ENCODE measurements at regions not wholly inside any gene's neighbourhood (a gene's known extent, or its start where the extent isn't known, plus 50 kb on each side); places are given as distances from the start of the nearest gene placed in this dataset.
"Not testable (repeated sequence)": the region's sequence is repeated elsewhere in the genome, so short reads cannot be mapped to it uniquely, and the experiment has no call there.

- no peak for DNase-seq (ENCODE audit: low read depth in 2 of 2)
These were observed 93.2 kb downstream of the TEX29 start for GRCh38 chr13:111413407-111414187.

DNA sequence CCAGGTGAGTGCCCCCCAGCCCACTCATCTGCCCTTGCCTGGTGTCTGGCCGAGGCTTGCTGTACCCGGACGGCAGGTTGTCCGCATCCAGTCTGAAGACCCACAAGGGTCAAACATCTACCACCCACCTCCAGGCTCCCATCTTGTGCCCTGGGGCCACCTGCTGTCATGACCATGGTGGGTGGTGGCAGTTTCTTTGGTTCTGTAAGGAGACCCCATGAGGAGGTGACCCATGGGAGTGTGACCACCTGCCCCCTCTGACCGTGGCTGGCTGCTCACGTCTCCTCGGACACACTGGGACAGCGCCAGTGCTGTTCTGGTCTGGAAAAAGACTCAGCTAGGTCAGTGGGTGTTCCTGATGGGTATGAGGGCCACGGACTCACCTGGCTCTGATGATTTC lies 93.9 kb downstream of the TEX29 start:
- no peak for DNase-seq (ENCODE audit: low read depth in 2 of 2)

- no peak for DNase-seq (ENCODE audit: low read depth in 2 of 2)
These were observed 94.8 kb downstream of the TEX29 start for GRCh38 chr13:111415246-111415645.

GRCh38 chr13:111415765-111416164 lies 95.3 kb downstream of the TEX29 start:
- DNase-seq (ENCODE audit: low read depth in 2 of 2), result no peak

DNA sequence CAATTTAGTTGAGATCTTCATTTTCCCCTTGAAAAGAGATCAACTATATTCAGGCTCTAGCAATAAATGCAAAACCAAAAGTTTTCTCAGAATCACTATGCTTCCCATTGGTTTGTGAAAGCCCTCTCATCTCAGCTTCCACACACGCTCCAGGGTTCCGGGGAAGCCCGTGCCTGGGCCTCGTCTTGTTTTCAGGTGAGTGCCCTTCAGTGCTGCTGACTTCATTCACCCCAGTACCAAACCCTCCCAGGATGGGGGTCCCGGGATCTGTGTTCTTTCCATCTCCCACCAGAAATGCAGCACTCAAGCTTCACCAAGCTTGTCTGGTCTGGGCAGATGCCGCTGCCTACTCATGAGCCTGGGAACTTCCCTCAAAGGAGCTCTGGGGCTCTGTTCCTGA lies 97.7 kb downstream of the TEX29 start:
- DNase-seq (ENCODE audit: low read depth in 2 of 2), result no peak

DNA sequence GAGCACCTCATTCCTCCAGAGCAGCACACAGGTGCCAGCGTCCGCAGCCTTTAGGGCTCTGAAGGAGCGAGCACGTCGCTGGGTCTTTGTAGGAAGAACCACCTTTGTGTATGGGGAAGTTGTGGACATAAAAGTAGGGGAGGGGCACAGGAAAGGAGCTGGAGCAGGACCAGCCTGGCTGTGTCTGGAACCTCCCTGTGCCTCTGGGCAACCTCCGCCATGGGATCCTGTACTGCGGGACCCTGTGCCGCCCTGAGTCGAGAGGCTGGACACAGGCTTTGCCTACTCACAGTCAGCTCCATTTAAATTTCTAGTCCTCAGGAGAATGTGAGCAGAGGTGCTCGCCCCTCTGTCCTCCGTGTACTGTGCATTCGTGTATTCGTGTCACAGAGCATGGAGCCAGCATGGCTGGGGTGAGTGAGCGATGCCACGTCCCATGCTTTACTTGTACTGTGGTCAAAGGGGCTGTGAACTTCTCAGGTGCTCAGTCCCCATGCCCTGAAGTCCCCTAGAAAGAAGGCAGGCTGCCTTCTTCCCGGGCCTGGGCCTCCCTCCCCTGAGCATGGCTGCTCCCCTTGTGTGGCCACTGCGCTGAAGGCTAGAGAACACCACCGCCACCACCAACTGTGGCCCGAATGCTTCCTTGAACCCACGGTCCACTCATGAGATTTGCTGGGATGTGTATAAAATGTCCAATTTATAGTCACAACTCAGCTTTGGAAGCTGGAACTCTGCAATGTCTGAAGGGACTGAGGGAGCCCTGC lies 99.9 kb downstream of the TEX29 start:
- DNase-seq (ENCODE audit: low read depth in 2 of 2), result no peak

DNA sequence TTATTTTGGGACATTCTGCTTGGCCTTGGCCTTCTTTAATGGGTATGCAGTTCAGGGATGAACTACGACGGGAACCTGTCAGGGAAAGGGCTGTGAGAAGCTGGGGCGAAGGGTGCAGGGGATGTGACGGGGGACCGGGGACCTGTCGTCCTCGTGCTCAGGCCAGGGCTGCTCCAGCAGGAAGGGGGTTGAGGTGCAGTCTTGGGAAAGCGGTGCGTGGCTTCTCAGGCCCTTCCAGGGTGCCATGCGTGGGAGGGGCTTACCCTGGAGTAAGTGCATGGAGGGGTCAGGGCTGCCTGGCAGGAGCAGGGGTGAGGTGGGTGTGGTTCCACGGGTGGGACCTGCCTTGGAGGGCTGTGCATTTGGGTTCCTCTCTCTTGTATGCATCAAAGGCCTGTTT lies 100.8 kb downstream of the TEX29 start:
- no peak for DNase-seq (ENCODE audit: low read depth in 2 of 2)

DNA sequence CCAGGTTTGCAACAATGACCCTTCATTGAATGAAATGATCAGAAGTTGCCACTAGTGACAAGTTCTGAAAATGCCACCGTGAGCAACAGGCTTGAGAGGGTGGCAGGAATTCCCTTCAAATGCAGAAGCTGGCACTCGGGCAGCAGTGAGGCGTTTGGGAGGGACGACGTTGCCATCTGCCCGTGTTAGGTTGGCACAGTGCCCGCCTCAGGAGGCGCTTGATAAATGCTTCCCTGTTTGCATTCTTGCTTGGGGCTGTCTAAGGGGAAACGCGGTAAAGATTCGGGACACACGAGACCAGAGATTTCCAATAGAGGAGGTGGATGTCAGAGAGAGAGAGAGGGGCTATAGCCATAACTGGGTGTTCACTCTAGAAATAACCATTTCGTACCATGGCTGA lies 101.9 kb downstream of the TEX29 start:
- no peak for DNase-seq (ENCODE audit: low read depth in 2 of 2)

DNA sequence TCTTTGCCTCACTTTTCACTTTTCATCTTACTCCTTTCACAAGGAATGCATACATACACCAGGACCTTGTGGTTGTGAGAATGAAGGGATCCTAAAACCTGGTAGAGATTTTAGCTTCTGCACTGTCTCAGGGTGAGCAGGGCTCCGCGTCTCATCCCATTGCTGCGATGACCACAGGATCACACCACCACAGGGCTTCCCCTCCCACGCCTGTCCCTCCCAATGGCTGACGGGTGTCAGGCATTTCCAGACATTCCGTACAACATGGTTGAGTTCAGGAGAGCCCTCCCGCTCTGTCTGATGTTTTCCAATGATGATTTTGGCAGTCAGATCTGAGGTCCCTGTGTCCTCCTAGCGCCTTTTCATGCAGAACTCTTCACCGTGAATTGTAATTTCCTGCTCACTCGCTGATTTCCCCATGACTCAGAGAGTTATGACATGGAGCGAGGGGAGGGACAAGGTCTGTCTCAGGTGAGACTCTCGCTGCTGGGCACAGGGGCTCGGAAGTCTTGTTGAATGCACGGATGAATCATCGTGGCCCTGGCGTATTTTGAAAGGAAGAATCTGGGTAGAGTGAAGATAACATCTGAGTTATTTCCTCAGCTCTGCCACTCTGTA lies 102.8 kb downstream of the TEX29 start:
- DNase-seq (ENCODE audit: low read depth in 2 of 2), result no peak

DNA sequence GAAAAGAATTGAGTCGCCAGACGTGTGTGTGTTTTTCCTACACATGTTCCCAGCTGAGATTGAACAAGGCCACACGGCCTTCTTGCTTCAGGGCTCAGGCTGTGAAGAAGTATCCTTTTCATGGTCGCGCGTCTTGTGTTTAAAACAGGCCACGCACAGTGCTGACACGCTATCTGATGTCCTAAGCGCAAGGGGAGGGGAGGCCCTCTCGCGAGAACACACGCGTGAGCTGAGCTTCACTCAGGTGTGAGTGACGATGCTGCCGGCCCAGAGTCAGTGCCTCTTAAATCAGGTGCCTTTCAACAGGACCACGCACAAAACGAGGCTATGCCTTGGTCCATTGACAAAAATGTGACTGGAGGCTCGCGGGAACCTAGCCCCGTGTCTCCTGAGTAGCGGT lies 103.7 kb downstream of the TEX29 start:
- no peak for DNase-seq (ENCODE audit: low read depth in 2 of 2)

DNA sequence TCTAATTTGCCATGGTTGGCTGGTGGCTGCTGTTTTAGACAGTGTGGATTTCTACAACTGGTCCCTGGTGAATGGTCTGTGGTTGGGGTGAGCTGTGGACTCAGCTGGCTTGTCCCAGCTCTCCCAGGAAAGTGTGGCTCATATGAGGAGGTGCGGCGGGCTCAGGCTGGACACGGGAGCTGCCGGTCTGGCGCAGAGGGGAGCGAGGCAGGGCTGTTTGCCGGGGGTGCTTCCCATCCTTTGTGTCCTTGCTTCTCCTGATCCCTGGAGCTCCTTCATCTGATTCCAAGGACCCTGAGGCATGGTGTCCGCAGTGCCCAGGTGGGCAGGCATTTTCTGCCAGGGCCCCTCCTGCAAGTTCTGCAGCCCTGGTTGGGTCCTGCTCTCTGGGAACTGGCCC lies 104.9 kb downstream of the TEX29 start:
- DNase-seq (ENCODE audit: low read depth in 2 of 2), result no peak

DNA sequence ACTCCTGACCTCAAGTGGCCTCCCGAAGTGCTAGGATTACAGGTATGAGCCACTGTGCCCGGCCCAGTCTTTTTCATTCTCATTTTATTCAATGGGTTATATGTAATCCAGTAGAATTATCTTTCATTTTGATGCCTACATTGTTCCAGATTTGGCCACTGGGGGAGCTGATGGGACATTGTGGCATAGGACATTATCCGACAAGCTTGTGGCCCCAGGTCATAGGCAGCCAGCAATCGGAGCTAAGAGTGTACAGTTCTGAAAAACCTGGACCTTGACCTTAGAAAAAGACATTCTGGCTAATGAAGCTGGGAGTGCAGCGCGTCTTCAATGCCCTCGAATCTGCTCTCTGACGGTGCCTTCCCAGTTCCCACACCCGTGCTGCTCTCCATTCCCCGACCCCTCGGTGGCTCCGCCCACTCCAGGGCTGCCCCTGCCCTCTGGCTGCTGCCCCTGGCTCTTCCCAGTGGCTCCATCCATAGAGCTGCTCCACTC lies 108.7 kb downstream of the TEX29 start:
- peak in 1 of 2 donors; percentile 9 for DNase-seq (ENCODE audit: low read depth in 2 of 2)

- DNase-seq (ENCODE audit: low read depth in 2 of 2), result no peak
These were observed 110.8 kb downstream of the TEX29 start for GRCh38 chr13:111431206-111431605.

- DNase-seq (ENCODE audit: low read depth in 2 of 2), result no peak
These were observed 114.2 kb downstream of the TEX29 start for GRCh38 chr13:111434578-111435159.

DNA sequence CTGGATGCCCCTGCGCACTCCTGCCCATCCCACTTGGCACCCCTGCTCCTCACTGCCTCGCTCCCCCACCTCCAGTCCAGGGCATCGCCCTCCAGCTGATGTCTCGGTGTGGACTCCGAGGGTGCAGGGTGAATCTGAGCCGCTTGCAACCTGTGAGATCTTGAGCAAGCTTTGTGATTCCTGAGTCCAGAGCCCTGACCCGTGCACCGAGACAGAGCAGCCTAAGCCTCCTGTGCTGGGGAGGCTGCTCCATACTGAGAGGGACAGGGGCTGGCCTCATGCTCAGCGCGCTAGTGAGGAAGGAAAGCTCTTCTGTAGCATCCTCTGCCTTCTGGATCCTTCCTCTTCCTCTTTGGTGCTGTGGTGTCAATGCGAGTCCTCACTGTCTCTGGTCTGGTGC lies 116.0 kb downstream of the TEX29 start:
- DNase-seq (ENCODE audit: low read depth in 2 of 2), result no peak

GRCh38 chr13:111437417-111437816 lies 117.0 kb downstream of the TEX29 start:
- no peak for DNase-seq (ENCODE audit: low read depth in 2 of 2)

GRCh38 chr13:111437856-111438547 lies 117.6 kb downstream of the TEX29 start:
- no peak for DNase-seq (ENCODE audit: low read depth in 2 of 2)

DNA sequence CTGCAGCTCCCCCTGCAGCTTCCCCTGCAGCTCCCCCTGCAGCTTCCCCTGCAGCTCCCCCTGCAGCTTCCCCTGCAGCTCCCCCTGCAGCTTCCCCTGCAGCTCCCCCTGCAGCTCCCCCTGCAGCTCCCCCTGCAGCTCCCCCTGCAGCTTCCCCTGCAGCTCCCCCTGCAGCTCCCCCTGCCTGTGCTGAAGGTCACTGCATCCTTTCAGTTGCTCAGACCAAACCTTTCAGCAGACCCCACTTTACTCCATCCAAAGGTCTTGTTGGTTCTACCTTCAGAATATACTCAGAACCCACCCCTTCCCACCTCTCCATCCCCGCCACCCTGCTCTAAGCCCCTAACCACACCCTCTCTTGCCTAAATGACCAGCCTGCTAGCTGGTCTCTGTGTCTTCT lies 120.0 kb downstream of the TEX29 start:
- DNase-seq (ENCODE audit: low read depth in 2 of 2), result not testable (repeated sequence)

DNA sequence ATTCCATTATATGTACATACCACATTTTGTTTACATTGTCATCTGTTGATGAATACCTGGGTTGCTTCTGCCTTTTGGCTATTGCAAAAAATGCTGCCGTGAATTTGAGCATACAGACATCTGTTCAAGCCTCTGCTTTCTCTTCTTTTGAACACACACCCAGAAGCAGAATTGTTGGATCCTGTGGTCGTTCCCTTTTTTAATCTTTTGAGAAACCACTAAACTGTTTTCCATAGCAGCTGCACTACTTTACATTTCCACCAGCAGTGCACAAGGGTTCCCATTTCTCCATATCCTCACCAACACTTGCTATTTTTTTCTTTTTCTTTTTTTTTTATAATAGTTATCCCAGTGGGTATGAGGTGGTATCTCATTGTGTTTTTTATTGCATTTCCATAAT lies 123.5 kb downstream of the TEX29 start:
- DNase-seq (ENCODE audit: low read depth in 2 of 2), result no peak

DNA sequence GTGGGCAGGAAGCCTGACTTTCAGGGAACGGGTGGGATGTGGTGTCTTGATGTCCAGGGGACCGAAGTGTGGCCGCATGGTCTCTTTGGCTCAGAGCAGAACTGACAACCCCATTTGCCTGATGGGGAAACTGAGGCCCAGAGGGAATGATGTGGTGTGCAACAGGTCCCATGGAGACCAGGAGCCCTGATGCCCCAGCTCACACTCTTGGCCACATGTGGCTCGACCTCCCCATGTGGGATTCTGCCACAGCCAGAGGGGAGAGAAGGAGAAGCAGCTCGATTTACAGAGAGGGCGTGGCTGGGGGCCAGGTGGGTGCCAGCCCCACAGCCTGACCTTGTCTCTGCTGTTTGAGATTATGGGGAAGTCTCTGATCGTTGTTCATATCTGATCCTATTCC lies 128.1 kb downstream of the TEX29 start:
- DNase-seq (ENCODE audit: low read depth in 2 of 2), result no peak

- no peak for DNase-seq (ENCODE audit: low read depth in 2 of 2)
These were observed 128.6 kb downstream of the TEX29 start for GRCh38 chr13:111449041-111449440.

DNA sequence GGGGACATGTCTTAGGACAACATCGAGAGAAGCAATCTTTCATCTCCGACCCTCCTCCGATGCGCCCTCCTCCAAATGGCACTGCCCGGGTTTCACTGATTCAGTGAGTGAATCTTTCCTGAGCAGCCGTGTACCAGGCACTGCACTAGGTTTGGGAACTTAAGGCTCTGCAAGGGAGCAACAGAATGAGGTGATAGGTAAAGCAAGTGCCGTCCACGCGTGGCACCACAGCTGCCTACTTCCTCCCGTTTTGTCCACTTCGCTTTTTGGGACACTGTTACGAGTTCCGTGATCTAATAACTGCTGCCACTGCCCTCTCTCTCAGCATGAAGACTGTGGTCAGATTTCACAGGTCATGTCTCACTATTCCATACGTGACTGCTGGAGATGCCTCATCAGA lies 131.0 kb downstream of the TEX29 start:
- no peak for DNase-seq (ENCODE audit: low read depth in 2 of 2)
